ENCODE measurements at regions not wholly inside any gene's neighbourhood (a gene's known extent, or its start where the extent isn't known, plus 50 kb on each side); places are given as distances from the start of the nearest gene placed in this dataset.

DNA sequence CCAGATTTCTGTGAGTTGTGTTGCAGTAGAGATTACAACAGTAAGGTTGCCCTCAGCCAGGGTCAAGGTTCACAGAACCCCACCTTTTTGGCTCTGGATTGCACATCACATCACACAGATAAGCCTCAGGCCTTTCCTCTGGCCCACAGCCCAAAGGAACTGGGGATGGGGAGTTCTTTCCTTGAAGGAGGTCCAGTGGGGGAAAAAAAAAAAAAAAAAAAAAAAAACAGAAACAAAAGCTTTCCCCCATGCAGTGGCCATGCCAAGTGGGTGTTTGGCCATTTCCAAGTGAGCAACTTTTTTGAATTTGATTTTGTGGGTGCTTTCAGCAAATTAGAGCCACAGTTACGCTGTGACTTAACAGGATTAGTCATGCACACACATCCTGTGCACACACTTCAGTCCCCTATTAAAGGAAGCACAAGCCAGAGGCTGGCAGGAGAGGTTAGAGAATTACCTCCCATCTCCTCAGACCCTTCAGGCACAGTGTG is 79.3 kb upstream of the NANOS1 start:
- TF ChIP-seq, protein P1, sequence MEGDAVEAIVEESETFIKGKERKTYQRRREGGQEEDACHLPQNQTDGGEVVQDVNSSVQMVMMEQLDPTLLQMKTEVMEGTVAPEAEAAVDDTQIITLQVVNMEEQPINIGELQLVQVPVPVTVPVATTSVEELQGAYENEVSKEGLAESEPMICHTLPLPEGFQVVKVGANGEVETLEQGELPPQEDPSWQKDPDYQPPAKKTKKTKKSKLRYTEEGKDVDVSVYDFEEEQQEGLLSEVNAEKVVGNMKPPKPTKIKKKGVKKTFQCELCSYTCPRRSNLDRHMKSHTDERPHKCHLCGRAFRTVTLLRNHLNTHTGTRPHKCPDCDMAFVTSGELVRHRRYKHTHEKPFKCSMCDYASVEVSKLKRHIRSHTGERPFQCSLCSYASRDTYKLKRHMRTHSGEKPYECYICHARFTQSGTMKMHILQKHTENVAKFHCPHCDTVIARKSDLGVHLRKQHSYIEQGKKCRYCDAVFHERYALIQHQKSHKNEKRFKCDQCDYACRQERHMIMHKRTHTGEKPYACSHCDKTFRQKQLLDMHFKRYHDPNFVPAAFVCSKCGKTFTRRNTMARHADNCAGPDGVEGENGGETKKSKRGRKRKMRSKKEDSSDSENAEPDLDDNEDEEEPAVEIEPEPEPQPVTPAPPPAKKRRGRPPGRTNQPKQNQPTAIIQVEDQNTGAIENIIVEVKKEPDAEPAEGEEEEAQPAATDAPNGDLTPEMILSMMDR (IDR thresholded peaks at IDR 0.05 in 2 of 3, conservative IDR thresholded peaks at IDR 0.05 in 1 of 3; ENCODE audit: borderline replicate concordance in 1 of 3, insufficient read depth in 1 of 3, low read depth in 2 of 3, low read length in 2 of 3), result no peak
- TF ChIP-seq POLR2A (IDR thresholded peaks at IDR 0.05; ENCODE audit: borderline replicate concordance, extremely low read depth, insufficient read depth, insufficient read length) (no peak), EZH2 (IDR thresholded peaks at IDR 0.05) (no peak)

Data from HCT116 (cell line).